NCI-H187 (cell line): ENCODE measurements at regions not wholly inside any gene's neighbourhood (a gene's known extent, or its start where the extent isn't known, plus 50 kb on each side); places are given as distances from the start of the nearest gene placed in this dataset.

Experiments
- DNase-seq, 2 experiments: peaks; one replicate each; lab custom pipeline; 2025; lab: John Stamatoyannopoulos, UW

DNA sequence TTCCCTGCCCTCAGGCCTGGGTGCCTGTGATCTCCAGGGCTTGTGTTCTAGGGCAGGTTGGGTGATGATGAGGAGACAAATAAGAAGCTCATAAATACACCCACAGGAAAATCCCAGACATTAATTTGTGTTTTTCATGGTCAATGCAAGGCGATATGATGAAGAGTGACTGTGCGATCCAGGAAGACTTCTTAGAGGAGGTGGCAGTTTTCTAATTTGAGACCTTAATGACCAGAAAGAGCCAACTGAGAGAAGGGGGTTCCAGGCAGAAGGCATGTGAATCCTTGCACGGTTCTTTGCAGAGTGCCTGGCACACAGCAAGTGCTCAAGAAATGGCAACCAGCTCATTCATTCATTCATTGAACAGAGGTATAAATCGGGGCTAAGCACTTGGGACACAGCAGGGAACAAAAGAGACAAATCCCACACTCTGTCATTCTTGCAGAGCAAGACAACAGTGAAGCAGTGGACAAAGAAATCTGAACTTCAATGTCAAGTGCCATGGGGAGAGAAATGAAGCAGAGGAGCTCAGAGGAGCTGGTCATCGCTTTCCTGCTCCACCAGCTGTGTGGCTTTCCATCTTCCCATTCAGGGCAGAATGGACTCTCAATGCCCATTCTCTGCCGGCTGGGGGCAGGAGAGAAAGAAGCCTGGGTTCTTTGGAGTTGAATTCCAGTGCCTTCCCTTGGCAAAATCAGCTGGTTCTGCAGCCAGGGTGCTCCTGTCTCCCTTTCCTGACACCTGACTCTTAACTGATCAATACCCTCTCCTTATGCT, 128.3 kb downstream of the AACS start:
- DNase-seq = no peak

GRCh38 chr12:125194163-125194773, 129.0 kb downstream of the AACS start:
- DNase-seq = no peak

GRCh38 chr12:125194987-125195386, 129.8 kb downstream of the AACS start:
- no peak for DNase-seq

DNA sequence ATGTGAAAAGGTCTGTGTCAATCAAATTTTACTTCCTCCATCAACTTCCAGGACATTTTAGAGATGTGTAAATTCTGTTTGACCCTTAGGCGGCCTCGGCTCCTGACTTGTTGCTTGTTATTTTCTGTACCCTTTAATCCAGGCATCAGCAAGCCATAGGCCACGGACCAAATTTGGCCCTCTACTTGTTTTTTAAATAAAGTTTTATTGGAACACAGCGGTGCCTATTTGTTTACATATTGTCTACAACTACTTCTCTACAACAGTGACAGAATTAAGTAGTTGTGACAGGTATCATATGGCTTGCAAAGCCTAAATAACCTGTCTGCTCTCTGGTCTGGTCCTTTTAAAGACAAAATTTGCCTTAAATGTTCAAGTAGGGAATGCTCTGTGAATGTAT, 132.1 kb downstream of the AACS start:
- no peak for DNase-seq

DNA sequence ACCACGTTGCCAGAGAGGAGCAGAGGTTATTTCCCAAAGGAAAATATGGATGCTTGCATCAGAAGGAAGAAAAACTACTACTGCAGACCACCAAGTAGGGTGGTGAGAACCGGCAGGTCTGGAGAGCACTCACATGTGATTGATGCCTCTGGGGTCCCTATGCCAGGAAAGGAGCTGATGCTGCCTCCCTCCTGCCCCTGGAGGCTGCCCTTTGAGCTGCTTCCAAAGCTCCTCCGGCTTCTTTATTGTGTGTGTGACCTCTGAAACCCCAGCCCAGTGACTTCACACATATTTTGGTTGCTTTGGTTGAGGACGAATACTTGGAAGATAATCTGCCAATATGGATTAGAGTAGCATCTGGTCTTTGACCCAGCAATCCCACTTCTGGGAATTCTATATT, 133.4 kb downstream of the AACS start:
- DNase-seq = no peak

GRCh38 chr12:125201090-125201489, 135.9 kb downstream of the AACS start:
- no peak for DNase-seq

DNA sequence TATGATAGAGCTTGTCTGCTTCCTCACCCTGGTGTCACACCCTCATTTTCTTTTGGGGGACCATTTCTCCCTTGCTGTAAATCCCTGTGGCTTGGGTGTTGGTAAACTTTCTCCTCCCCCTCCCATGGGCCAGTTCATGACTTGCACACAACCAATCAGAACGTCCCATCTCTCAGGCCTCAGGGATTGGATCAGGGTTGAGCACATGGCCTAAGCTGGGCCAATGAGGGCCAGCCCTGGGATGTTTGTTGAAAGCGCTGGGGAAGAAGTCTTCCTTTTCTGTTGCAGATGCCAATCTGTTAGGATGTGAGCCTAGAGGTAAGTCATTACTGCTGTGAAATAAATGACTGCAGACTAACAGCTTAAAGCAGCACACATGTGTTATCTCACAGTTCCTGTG, 136.7 kb downstream of the AACS start:
- no peak for DNase-seq

- no peak for DNase-seq
Measured at GRCh38 chr12:125202421-125202820, 137.2 kb downstream of the AACS start.

GRCh38 chr12:125203145-125203765, 138.0 kb downstream of the AACS start:
- no peak for DNase-seq

DNA sequence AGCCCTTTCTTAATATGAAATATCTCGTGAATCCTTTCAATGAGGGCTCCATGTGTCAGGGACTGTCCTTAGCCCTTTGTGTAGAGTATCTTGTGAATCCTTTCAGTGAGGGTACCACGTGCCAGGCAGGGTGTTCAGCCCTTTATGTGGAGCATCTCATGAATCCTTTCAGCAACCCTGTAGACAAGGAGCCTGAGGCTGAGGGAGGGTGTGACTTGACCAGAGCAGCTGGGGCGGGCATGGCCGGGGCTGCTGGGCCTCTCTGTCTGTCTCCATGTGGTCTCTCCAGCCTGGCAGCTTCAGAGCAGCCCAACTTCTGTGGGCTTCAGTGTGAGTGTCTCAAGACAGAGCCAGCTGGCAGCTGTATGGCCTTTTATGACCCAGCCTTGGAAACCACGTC, 140.2 kb downstream of the AACS start:
- no peak for DNase-seq

DNA sequence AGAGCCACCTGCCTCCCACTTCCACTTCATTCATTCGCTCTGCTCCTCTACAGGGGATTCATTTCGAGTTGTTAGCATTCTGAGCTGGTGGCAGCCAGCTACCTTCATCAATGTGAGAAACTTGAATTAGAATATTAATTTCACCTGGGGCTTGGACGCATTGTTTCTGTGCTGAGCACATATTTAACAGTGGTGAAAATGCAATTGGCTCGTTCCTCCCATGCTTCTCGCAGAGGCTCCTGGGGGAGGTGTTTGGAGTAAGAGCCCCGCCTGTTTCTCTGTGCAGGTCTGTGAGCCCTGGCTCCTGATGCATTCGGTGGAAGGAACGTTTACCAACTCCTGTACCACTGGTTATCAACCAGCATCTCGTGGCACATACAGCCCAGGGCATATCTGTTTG, 141.5 kb downstream of the AACS start:
- no peak for DNase-seq

DNA sequence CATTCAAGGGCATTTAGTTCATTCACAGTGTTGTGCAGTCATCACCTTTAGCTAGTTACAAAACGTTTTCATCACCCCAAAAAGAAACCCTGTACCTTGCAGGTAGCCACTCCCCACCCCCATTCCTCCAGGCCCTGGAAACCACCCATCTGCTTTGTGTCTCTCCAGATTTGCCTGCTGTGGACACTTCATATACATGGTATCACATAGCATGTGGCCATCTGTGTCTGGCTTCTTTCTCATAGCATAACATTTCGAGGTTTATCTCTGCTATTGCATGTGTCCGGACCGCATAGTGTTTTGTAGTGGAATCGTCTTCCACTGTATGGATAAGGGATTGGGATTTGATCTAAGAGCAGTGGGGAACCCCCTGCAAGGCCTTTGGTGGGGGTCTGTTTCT, 143.1 kb downstream of the AACS start:
- no peak for DNase-seq

DNA sequence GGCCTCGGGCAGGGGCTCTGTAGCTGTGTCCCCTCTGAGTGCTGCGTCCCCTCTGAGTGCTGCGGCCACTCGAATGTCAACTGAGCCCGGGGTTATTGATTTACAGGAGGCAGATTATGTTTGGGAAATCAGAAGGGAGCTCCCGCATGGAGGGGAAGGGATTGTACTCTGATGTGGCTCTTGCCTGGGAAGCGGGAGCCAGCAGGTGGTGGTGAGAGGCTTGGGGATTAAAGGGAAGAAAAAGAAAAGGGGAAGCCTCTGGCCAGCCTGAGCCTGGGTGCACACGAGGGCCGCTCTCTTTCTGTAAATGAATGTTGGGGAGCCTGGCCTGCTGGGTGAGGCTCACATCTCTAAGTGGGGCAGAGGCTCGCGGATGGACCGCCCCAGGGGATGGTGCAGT, 143.7 kb downstream of the AACS start:
- no peak for DNase-seq

DNA sequence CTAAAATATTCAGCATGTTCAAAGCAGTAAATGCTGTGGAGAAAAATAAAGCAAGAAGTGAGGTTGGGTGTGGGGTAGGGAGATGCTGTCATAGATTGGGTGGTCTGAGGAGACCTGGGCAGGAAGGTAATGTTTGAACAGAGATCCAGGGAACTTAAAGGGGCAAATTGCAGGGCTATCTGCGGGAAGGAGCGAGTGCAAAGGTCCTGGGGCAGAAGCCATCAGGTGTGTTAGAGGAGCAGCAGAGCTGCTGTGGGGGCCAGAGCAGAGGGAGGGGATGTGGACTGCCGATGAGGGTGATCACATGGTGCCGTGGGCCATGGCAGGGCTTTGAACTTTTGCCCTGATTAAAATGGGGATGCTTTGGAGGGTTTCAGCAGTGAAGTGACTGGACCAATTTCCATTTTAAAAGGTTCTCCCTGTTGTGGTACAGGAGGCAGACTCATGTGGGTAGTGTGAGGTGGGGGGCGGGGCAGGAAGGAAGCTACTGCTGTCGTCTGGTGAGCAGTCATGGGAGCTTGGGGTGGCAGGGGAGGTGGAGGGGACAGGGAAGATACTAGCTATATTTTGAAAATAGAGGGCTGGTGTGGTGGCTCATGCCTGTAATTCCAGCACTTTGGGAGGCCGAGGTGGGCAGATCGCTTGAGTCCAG, 145.0 kb downstream of the AACS start:
- DNase-seq = no peak

DNA sequence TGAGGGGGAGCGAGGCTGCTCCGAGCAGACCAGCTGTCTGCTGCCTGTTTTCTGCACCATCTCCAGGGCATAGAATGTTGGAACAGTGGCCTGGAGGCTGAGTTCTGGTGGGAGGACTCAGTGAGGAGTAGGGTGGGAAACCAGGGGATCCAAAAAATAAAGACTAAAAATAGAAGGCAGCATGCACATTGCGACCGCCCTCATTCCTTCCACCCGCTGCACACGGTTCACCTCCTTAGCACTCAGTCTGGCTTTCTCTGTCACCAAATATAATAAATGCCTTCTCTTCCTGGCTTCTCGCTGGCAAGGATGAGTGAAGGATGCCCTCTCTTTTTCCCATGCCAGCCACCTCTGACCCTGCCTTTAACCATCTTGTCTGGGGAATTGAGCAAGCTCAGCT, 146.2 kb downstream of the AACS start:
- no peak for DNase-seq

GRCh38 chr12:125214289-125214688, 149.1 kb downstream of the AACS start:
- DNase-seq = no peak

DNA sequence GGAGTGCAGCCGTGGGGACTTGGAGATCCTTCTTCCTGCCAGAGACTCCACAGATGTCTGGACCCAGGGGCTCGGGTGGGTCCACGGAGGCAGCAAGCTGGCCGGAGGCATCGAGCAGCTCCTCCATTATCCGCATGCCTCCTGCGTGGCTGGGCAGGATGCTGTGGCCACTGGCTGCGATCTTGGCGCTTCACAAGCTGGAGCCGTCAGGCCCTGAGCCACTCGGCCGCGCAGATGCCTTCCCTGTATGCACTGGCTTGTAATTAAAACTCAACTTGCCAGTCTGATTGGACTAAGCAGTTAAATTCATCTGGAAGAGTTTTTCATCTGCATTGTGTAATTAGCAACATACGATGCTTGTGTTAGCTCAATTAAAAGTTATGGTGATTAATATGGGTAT, 151.5 kb downstream of the AACS start:
- no peak for DNase-seq

- DNase-seq = no peak
Measured at GRCh38 chr12:125217308-125217707, 152.1 kb downstream of the AACS start.

DNA sequence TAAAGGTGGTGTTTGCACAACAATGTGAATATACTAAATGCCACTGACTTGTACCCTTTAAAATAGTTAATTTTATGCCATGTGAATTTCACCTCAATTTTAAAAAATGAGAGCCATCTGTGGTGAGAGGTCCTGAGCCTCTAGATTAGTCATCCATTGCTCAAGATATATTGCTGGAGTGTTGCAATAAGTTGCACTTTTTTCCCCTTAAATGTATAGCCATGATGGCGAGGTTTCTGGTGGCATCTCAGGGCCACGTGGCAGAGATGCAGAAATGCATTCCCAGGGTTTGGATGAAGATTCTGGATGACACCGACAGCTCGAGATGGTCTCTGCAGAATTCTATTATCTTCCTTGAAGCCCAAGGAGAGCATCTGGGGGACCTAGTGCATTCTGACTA, 153.7 kb downstream of the AACS start:
- DNase-seq = no peak

DNA sequence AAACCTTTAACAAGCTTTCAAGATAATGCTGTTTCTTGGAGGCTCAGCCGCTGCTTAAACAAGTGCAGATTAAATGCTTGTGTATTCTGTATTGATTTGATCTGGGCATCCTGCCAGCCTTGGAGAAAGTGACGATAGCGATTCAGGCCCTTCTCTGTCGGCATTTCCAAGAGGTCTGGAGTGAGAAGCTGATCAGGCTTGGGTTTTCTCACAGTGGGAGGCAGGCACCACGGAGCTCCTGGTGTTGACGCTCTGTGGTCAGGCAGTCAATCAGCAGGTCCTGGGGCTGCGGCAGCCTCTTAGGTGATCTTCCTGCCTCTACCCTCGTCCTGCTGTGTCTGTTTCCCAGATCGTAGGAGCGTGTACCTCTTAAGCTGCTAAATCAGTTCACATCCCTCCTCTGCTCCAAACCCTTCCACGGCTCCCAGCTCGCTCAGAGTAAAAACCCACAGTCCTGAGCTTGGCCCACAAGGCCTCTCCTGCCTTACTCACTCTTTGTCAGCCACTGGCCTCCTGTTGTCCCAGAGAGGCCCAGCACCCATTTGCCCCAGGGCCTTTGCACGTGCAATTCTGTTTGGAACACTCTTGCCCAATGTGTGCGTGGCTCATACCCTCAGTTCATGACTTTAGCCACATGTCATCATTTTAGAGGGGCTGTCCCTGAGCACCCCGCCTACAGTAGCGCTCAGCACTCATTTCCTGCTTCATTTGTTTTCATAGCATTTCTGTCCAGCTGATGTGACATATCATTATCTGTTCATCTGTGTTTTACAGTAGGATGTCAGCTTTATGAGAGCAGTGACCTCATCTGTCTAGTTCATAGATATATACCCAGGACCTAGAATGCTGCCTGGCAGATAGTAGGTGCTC, 155.4 kb downstream of the AACS start:
- DNase-seq = no peak

- DNase-seq = no peak
Measured at GRCh38 chr12:125221602-125222001, 156.4 kb downstream of the AACS start.

DNA sequence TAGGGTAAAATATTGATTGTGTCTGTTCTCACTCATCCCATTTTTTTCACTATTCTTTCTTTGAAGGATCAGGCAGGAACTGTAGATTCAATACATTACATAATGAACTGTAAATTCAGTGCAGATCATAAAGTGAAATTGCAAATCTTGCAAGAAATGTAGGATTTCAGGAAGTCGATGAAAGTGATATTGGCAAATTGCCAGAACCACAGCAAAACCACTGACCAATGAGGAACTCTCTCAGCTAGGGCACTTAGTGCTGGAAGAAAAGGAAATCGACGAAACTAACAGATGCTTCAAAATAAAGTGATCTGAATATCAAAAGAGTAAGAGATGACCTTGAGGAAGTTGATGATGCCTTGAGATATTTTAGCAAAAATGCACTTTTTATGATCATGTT, 157.6 kb downstream of the AACS start:
- no peak for DNase-seq
